Tongue (tissue), 1 donor: ENCODE measurements at regions not wholly inside any gene's neighbourhood (a gene's known extent, or its start where the extent isn't known, plus 50 kb on each side); places are given as distances from the start of the nearest gene placed in this dataset.
"Not testable (repeated sequence)": the region's sequence is repeated elsewhere in the genome, so short reads cannot be mapped to it uniquely, and the experiment has no call there.

Experiments
- DNase-seq: peaks from one replicate; pipeline ENCODE4 v3.0.0-alpha.2; 2015

- no peak for DNase-seq
Observed at GRCh38 chr13:55062662-55063061, 2034.0 kb downstream of the OLFM4 start.

- DNase-seq, result no peak
Observed at GRCh38 chr13:55067946-55068345, 2039.3 kb downstream of the OLFM4 start.

DNA sequence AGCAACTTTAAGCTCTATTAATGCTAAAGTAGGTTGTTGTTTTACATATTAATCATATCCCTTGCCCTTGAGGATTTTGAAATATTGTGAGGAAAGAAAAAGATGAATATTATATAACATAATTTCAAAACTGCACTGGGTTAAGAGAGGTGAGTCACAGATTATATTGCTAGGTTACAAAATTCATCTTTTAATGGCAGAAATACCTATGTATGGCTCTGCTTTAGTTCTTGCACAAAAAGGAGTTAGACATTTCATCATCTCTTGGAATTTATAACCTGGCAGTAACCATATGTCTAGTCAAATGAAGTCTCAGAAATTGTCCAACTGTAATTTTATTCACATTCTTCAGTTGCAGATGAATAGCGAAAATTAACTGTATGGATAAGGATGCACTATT lies 2041.1 kb downstream of the OLFM4 start:
- no peak for DNase-seq

DNA sequence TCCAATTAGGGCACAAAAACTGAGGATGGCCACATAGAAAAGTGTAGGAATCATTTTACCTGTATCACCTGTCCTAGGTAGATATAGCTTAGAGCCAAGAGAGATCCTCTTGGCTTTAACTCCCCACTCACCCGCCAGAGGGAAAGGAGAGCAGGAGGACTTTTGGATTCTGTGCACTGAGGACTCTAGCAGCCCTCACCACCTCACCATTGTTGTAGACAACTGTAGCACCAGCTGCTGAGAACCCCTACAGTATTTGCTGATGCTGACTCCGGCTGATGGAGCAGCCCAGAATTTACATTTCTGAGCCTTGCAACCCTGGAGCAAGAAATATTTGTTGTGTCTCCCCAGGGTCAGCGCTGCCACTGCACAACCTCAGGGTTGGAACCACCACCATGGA lies 2044.4 kb downstream of the OLFM4 start:
- no peak for DNase-seq

GRCh38 chr13:55084630-55085029 lies 2056.0 kb downstream of the OLFM4 start:
- no peak for DNase-seq

- no peak for DNase-seq
Observed at GRCh38 chr13:55087085-55087484, 2053.6 kb upstream of the PRR20A start.

- DNase-seq, result no peak
Observed at GRCh38 chr13:55090612-55091011, 2050.1 kb upstream of the PRR20A start.

GRCh38 chr13:55091172-55091571 lies 2049.5 kb upstream of the PRR20A start:
- DNase-seq, result no peak

GRCh38 chr13:55106509-55106908 lies 2034.2 kb upstream of the PRR20A start:
- DNase-seq, result no peak

DNA sequence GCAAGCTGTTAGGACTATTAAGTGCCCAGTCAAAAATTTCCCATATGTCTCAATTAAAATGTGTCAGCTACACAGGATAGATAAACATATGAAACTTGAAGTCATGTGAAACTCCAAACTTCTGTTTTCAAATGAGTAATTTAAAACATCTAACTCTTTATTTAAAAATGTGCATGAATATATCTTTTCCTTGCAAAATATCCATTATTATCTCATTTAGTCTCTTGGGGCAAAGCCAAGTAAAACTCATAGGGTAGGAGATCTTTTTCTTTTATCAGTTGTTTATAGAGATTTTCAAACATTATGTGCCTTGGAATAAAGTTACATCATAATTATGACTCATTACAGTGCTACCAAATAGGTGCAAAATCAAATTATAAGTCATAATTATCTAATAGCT lies 2020.1 kb upstream of the PRR20A start:
- no peak for DNase-seq

- DNase-seq, result peak; percentile 22
Observed at GRCh38 chr13:55155046-55155445, 1985.7 kb upstream of the PRR20A start.

GRCh38 chr13:55159765-55160164 lies 1981.0 kb upstream of the PRR20A start:
- DNase-seq, result no peak

- no peak for DNase-seq
Observed at GRCh38 chr13:55160867-55161266, 1979.9 kb upstream of the PRR20A start.

- not testable (repeated sequence) for DNase-seq
Observed at GRCh38 chr13:55178582-55178981, 1962.1 kb upstream of the PRR20A start.

DNA sequence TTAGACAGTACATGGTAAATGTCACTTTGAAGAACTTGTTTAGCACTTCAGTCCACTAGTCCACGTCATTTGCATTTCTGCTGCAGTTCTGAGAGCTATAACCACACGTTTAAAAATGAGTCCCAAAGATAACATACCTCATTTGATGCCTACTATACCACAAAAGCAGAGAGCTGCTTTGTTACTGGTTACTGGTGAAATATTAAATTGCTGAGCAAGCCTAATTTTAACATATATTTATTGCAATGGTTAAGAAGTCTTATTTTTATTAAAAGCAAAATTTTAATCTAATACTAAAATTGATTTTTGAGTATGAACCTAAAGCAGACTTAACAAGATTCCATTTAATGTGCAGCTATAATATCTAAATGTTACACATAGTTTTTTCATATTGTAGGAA lies 1949.7 kb upstream of the PRR20A start:
- DNase-seq, result no peak

DNA sequence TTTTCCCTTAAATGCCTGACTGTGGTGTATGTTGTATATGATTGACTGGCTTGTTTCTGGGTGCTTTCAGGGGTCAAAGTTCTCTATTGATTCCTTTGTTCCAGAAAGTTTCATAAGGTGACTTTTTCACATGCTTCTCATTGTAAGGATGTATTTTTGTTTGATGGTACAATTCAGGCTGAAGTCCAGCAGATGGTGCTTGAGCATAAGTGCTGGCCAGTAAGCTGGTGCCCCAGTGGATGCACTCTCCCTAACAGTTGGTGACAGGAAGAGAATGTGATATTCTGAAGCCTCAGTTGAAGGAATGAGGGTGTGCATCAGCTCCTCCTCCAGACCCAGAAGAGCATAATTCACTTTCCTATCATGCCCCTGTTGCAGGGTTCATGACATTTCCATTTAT lies 1941.6 kb upstream of the PRR20A start:
- DNase-seq, result no peak

DNA sequence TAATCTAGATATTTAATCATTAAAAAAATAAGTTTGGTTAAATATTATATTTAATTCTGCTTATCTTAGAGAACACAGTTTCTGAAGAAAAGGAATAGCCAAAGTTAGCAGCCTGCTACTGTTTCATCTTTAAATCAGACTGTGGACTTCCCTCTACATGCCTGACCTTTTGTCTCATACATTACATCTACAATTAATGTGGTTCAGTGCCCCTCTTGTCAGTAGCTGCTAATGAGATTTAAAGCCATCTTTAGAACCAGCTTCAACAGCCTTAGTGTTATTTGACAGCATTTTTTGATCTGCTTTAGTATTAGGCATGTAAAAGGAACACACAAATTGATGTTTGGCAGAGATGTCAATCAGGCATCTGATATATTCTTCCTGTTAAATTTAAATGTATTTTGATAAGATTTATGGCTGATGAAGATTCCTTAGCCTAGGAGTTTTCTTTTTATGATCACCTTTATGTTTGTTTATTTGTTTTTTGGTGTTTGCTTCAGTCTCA lies 1925.8 kb upstream of the PRR20A start:
- DNase-seq, result no peak

DNA sequence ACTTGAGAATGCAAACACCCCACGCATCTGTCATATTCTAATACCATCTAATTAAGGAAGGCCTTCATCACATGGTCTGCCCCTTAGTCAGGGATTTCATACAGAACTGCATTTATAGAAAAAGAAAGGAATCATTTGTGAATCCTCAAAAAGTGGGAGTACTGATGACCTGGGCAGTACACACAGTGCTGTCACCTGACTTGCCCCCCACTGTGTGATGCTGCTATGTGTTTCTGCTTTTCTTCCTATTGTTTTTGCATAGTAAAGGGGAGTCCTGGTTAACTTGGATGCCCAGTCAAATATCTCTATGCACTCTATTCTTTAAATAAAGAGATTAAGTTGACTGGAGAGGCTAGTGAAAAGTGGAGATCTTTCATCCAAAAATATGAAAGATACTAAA lies 1921.2 kb upstream of the PRR20A start:
- DNase-seq, result no peak

DNA sequence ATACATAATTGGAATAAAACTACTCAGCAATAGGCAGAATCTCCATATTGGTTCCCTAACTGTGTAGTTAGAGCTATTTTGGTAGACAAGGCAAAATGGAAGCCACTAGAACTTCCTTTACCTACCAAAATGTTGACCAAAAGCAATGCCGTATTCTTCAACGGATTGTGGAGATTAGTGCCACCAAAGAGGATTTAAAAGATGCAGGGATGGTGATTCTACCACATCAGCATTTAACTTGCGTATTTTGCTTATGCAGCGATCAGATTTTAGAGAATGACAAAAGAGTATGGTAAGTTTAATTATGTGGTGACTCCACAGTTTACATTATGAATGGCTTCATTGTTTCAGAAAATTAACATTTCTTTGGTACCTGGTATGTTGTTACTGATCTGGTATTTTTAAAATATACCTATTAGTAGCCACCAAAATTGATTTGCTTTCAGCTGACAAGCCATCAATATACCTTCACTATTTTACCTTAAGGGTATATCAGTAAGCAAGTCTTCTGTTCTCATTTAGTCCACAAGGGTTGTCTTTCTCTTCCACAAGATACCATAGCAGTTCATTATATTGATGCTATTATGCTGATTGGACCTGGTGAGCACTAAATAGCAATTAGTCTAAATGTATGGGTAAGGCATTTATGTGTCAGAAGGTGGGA lies 1910.7 kb upstream of the PRR20A start:
- no peak for DNase-seq

GRCh38 chr13:55230570-55230908 lies 1910.2 kb upstream of the PRR20A start:
- no peak for DNase-seq

GRCh38 chr13:55234311-55234710 lies 1906.4 kb upstream of the PRR20A start:
- DNase-seq, result no peak

GRCh38 chr13:55245005-55245644 lies 1895.6 kb upstream of the PRR20A start:
- DNase-seq, result no peak

- no peak for DNase-seq
Observed at GRCh38 chr13:55255236-55255635, 1885.5 kb upstream of the PRR20A start.

DNA sequence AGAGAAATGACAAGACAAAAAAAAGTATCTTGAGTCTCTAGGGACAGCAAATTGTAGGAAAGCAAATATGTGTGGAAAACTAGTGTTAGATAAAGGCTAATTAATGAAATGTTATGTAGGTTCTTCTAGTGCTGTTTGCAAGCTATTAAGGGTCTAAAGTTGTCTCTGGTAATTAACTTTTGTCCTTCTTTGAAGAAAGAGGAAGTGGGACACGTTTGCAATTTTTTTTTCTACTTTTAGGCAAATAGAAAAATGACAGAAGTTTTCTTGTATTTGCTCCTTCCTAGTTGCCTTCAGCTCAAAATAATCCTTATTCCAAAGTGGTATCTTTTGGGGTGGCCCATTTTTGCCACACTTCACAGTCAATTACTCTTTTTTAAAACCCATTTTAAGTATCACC lies 1877.7 kb upstream of the PRR20A start:
- DNase-seq, result no peak
